ENCODE measurements at regions not wholly inside any gene's neighbourhood (a gene's known extent, or its start where the extent isn't known, plus 50 kb on each side); places are given as distances from the start of the nearest gene placed in this dataset.

- FAIRE-seq (no peak), DNase-seq (ENCODE audit: low read depth, low spot score) (no peak), ATAC-seq (no peak)
- no peak overlapping the region for H3K4me2 ChIP-seq (ENCODE audit: control insufficient read depth, insufficient read depth)
- SMC1A ChIA-PET (ENCODE audit: uncharacterized antibody, unreplicated experiment), result interaction anchor here (0.9 to 3.2 kb wide), 2 partner anchors 9 to 11 kb away, joined by 3 to 8 read pairs; no protein-coding TSS in a partner anchor
- CTCF ChIA-PET, result no interaction called here
- H3K4me1 ChIP-seq (ENCODE audit: control insufficient read depth, insufficient read depth, low read length), result no peaks in the 10 kb centered on the region
- no peaks in the 10 kb centered on the region for H4K20me1 ChIP-seq (ENCODE audit: control insufficient read depth, insufficient read depth)
- no TSS peak for BruUV-seq (replicated peaks)
- POLR2A ChIA-PET, result no interaction called here
- intact Hi-C loops (cut with micrococcal nuclease; ENCODE audit: unreplicated experiment) (no loop called here), in situ Hi-C loops (cut with MboI) (no loop called here)
- H3K79me2 ChIP-seq (ENCODE audit: control insufficient read depth, insufficient read depth, low read length), result no peaks in the 10 kb centered on the region
- no peak overlapping the region for H3K27ac ChIP-seq (ENCODE audit: control insufficient read depth, insufficient read depth)
- H2AFZ ChIP-seq (ENCODE audit: control insufficient read depth, low read depth, low read length), result no peak overlapping the region
- 0% methylated on average over 1 of the region's 1 CpG for WGBS (ENCODE audit: insufficient coverage, insufficient replicate concordance, low lambda C conversion rate, missing lambda C conversion rate)
- no peaks in the 10 kb centered on the region for H3K36me3 ChIP-seq (ENCODE audit: control insufficient read depth in 2 of 2, insufficient read depth in 2 of 2, low read length in 1 of 2)
- H3K9me3 ChIP-seq (replicated peaks; ENCODE audit: control insufficient read depth, insufficient read depth, low read length), result no peaks in the 10 kb centered on the region
- H3K9ac ChIP-seq (ENCODE audit: control insufficient read depth, insufficient read depth, low read length), result no peak overlapping the region
- H3K4me3 ChIP-seq, result no peak overlapping the region
- H3K27me3 ChIP-seq (replicated peaks in 1 of 2; ENCODE audit: control insufficient read depth in 2 of 2, insufficient read depth in 2 of 2, low read length in 1 of 2), result no peaks in the 10 kb centered on the region
- RAD21 ChIA-PET (ENCODE audit: unreplicated experiment), result interaction anchor here (1.4 kb wide), 1 partner anchor 11 kb away, joined by 4 read pairs; no protein-coding TSS in a partner anchor
- TF ChIP-seq BCL3 (IDR thresholded peaks at IDR 0.05; ENCODE audit: borderline replicate concordance, insufficient read depth, low read depth, low read length, poor library complexity, severe bottlenecking) (no peak), RB1 (IDR thresholded peaks at IDR 0.05; ENCODE audit: borderline replicate concordance) (no peak), MLLT1 (IDR thresholded peaks at IDR 0.05) (no peak), CTCF (IDR thresholded peaks at IDR 0.05 in 2 of 3, conservative IDR thresholded peaks at IDR 0.05 in 1 of 3; ENCODE audit: control insufficient read depth in 2 of 3, extremely low read depth in 1 of 3, insufficient read depth in 1 of 3, low read depth in 3 of 3, low read length in 3 of 3) (no peak), YBX1 (IDR thresholded peaks at IDR 0.05) (no peak), CEBPZ (IDR thresholded peaks at IDR 0.05; ENCODE audit: low read depth, low read length) (no peak), JUNB (IDR thresholded peaks at IDR 0.05) (no peak), CBX3 (IDR thresholded peaks at IDR 0.05; ENCODE audit: borderline replicate concordance, low read depth) (no peak), ZNF622 (IDR thresholded peaks at IDR 0.05) (no peak), SREBF2 (IDR thresholded peaks at IDR 0.05; ENCODE audit: low read length) (no peak), ATF7 (IDR thresholded peaks at IDR 0.05; ENCODE audit: low read depth) (no peak), ZNF592 (IDR thresholded peaks at IDR 0.05) (no peak), BMI1 (IDR thresholded peaks at IDR 0.05; ENCODE audit: borderline replicate concordance) (no peak)
These were observed 1396.8 kb upstream of the SLC39A10 start for GRCh38 chr2:194260185-194260584.

All from GM12878 (cell line).